ENCODE measurements at regions not wholly inside any gene's neighbourhood (a gene's known extent, or its start where the extent isn't known, plus 50 kb on each side); places are given as distances from the start of the nearest gene placed in this dataset.

GRCh38 chr4:179076865-179077264 lies 1634.6 kb upstream of the AGA start:
- TF ChIP-seq CTCF (conservative IDR thresholded peaks at IDR 0.05; ENCODE audit: low read depth, low read length) = no peak
- TF ChIP-seq EZH2 (IDR thresholded peaks at IDR 0.05; ENCODE audit: borderline replicate concordance, low read depth, low read length, poor library complexity, severe bottlenecking) = no peak
